Hindlimb muscle (tissue), 1 donor: ENCODE measurements at regions not wholly inside any gene's neighbourhood (a gene's known extent, or its start where the extent isn't known, plus 50 kb on each side); places are given as distances from the start of the nearest gene placed in this dataset.

Source experiments
- DNase-seq: peaks from one replicate; pipeline ENCODE4 v3.0.0-alpha.2; 2013

DNA sequence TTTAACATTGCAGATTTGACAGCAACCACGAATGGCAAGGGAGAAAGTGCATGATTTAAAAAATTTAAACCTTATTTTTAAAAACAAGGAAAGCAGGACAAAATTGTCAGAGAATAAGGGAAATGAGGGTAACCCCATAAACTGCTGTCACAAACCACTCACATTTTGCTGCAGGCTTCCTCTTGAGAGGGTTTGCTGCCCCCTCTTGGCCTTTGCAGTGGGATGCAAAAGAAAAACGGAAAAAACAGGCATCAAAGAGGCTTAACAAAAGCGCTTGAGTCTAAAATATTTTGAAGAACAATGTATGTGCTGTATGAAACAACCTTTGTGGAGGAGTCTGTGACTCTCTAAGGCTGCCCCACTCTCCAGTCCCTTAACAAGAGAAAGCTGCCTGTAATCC lies 91.6 kb downstream of the TMX3 start:
- peak; percentile 53 for DNase-seq

DNA sequence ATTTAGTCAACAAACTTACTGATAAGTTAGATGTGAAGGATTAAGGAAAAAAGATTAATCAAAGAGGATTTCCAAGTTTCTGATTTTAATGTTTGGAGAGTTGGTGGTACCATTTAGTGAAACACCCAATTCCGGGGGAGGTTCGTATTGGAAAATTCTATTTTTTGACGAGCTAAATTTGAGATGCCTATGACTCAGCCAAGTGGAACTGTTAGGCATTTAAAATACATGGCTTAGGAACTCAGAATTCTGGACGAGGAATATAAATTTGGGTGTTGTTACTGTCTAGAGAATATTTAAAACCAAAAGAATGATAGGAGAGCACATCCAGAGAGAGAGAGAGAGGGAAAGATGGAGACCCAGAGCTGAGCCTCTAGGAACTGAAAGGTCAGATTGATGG lies 103.6 kb downstream of the TMX3 start:
- no peak for DNase-seq

DNA sequence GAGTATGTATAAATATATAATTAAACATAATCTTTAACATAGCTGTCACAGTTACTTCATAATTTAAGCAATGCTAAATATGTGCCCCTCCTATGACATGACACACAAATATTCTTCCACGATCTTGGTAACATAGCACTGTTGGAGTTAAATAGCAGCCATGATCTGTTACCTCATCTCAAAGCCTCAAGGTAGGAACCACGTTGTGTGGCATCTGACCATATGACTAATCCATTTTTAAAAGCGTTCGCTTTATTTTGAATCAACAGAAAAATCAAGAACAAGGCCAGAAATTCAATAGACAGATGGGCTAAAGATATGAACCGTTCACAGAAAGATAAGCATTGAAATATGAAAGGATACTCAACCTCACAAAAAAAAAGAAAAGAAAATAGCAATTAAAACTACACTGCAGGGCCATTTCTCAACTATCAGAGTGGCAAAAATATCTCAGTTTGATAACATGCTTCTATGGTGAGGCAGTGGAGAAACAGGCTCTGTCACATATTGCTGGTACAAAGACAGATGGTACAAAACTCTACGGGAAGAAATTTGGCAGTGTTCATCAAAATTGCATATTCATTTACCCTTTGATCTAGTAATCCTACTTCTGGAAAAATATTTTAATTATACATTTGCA lies 105.9 kb downstream of the TMX3 start:
- no peak for DNase-seq

GRCh38 chr18:68607852-68608251 lies 107.1 kb downstream of the TMX3 start:
- no peak for DNase-seq

GRCh38 chr18:68604256-68604655 lies 110.7 kb downstream of the TMX3 start:
- peak; percentile 6 for DNase-seq

- DNase-seq = no peak
Observed at GRCh38 chr18:68596016-68596415, 118.9 kb downstream of the TMX3 start.

DNA sequence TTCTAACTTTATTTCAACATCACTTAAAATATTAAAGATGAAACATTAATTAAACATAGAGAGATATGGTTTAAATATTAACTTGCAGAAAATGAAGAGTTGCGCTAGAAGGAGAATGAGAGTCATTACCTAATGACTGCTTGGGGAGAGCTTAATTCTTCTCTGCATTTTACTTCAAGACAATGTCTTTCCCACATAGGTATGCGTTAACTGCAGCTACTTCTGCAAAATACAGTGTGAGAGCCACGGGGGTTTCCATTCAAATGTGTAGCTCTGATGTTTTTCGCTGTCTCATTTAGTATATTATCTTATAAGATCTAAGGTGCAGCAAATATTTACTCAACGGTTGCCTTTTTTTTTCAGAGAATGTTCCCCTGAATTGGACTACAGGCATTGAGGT lies 126.7 kb downstream of the TMX3 start:
- DNase-seq = no peak

GRCh38 chr18:68583685-68584084 lies 131.2 kb downstream of the TMX3 start:
- DNase-seq = no peak

DNA sequence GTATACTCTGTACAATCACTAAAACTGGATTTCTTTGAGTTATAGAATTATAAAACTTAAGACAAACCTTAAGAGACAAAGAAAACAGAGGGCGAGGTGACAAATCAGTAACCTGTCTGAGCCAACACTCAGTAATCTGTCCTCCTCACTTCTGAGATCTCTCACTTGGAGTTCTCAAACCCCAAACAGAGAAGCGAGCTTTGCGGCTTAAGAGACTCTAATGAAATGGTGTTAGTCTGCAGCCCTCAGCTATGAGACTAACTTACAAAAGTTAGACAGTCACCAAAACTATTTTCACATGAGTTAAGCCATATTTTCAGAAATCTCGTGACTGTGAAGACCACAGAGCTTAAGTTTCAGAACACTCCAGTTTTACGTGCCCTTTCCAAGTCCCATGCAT lies 140.6 kb downstream of the TMX3 start:
- no peak for DNase-seq

DNA sequence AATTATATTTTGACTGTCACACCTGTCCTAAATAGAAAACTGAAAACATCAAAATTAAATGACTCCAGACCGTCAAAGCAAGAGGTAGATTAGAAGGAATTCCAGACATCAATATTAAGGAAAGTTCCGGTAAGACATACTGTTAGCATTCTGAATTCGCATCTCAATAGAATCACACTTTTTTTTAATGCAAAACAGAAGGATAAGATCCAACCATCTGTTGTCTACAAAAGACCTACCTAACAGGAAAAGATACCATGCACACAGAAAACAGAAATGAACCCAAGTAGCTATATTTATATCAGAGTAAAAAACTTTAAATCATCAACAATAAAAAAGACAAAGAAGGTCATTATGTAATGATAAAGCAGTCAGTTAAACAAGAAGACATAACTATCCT lies 145.0 kb downstream of the TMX3 start:
- DNase-seq = no peak

GRCh38 chr18:68568364-68569155 lies 146.3 kb downstream of the TMX3 start:
- DNase-seq = no peak

- DNase-seq = no peak
Observed at GRCh38 chr18:68566991-68567390, 147.9 kb downstream of the TMX3 start.

DNA sequence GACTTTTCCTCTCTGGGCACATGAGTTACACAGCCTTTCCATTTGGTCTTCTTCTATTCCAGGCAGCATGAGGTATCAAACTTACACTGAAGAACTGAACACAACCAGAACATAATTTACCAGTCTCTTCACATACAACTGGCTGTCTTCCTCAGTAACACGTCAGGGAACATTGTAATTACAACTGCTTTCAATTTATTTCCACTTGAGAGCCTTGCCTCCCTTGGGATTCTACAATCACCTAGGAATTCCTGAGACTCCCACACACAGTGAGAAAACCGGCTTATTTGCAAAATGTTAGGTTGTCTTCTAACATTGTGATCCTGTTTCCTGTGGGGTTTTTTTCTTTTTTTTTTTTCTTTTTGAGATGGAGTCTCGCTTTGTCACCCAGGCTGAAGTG lies 149.9 kb downstream of the TMX3 start:
- no peak for DNase-seq

DNA sequence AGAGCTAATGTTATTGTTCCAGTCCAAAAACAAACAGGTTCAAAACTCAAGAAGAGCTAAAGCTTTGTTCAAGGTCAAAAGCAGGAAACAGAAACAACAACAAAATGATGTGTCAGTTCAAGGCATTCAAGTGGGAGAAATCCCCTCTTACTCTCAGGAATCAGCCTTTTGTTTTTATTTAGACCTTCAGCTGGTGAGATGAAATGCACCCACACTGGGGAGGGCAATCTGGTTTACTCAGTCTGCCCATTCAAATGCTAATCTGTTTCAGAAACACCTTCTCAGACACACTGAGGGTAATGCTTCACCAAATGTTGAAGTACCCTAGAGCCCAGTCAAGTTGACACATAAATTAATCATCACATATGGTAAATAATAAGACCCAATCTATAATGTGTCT lies 150.6 kb downstream of the TMX3 start:
- DNase-seq = no peak

DNA sequence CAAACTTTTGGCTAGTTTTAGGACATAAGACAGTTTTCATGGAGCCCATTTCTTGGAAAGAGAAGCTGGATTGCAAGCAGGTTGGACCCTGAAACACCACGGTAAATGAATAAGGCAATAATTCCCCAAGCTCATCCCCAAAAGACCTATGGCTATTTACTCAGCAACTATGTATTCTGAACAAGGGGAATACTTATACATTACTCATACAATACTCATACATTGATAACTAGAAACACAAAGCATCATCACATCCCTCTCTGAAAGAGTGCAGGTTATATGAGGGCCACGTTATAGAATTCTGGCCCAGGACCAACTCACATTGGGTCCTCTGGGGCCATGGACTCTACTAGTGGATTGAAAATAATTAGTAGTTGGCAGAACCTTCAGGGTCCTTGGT lies 154.8 kb downstream of the TMX3 start:
- no peak for DNase-seq

GRCh38 chr18:68557183-68557582 lies 157.7 kb downstream of the TMX3 start:
- DNase-seq = no peak

- DNase-seq = no peak
Observed at GRCh38 chr18:68555879-68556301, 159.0 kb downstream of the TMX3 start.

DNA sequence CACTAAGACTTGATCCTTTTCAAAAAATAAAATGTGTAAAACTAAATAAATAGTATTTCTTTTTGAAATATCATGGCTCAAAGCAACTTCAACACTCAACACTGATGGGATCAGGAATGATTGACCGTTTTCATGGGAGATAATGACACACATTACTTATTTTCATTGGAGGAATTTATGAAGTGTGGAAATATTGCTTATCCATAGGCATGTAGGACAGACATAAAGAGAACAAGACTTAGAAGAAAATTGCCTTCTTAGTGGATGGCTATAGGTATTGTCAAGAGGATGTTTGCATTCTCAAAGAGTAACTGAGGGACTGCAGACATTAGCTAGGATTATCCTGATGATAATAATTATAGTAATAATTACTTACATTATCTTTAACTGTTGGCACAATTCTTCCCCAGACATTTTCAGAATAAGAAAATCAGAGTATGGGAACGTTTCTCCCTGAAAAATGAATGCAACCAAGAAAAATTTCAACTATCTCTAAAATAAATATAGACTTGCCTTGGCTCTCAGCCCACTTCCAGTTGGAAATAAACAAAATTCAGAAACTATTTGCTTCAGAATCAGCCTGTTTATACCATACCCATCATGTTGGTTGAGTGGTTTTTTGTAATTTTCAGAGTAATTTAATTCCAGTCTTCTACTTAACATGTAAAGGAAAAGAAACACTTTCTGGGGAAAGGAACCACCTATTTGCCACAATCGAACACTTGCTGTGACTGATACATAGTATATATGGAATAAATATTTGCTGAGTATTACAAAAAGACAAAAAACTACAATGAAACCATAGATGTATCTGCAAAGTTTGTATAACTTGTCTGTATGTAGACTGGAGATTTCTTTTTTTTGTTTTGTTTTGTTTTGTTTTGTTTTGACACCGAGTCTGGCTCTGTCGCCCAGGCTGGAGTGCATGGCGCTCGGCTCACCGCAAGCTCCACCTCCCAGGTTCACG lies 165.7 kb downstream of the TMX3 start:
- no peak for DNase-seq

GRCh38 chr18:68543344-68543743 lies 171.6 kb downstream of the TMX3 start:
- DNase-seq = no peak

DNA sequence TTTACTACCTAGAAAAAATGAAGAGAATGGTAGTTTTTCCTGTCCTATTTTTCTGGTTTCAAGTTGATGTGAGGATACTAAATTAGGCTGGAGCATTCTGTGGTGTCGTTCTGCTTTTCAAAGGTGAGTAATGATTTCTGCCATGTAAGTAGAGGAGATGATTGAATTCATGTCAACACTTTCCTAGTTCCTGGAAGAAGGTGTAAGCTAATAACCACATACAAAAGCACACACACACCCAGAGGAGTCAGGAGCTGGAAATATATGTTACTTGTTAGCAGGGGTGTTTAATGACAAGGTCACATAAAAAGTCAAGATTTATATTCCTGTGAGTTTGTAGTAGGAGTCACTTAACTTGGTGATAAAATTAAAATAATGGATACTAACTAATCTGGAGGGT lies 172.1 kb downstream of the TMX3 start:
- no peak for DNase-seq

- no peak for DNase-seq
Observed at GRCh38 chr18:68533641-68534040, 181.3 kb downstream of the TMX3 start.

DNA sequence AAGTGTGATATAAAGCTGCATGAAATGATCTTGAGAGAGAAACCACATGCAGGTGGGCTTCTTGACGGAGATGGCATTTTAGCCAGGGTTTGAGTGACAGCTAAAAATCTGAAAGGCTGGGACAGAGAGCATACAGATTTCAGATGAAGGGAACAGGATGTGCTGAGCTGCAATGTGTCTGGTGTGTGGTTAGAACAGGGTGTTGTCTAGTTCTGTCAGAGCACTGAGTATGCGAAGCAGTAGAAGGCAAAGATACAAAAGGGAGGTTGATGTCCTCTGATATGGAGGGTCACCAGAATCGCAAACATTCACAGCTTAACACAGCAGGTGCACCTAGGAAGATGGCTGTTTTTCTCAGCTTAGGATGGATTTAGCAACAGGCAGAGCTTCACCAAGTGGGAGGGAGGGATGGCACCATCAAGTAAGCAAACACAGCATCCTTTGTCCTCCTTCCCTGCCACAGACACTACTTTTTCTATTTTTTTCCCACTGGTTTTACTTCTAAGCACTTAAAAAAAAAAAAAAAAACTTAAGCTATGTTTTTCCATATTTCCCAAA lies 182.5 kb downstream of the TMX3 start:
- no peak for DNase-seq

- DNase-seq = no peak
Observed at GRCh38 chr18:68525091-68525490, 189.8 kb downstream of the TMX3 start.
